ENCODE measurements at regions not wholly inside any gene's neighbourhood (a gene's known extent, or its start where the extent isn't known, plus 50 kb on each side); places are given as distances from the start of the nearest gene placed in this dataset.

DNA sequence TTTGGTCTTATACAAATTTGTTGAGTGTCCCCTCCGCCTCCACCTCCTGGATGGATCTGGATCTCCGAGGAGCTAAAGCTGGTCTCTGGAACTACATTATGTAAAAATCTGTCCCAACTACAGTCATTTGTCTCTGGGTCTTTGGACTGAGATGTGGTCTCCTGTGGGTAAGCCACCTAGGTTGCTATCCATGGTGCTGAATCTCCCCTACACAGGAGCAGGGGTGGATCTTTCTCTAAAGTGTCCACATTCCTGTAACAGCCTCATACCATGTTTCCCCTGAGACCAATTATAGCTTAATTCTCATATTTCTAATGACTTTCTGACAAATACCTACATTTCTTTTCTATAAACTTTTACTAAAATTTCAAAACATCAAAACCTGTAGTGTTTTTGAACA, 625.8 kb downstream of the TAFA4 start:
- Histone ChIP-seq H3K4me1 (ENCODE audit: insufficient read depth, low read length, poor library complexity, severe bottlenecking) (no peaks in the 10 kb centered on the region), H3K9me2 (replicated peaks; ENCODE audit: low read depth, low read length) (no peaks in the 10 kb centered on the region), H3K36me3 (ENCODE audit: insufficient read depth, low read length) (no peaks in the 10 kb centered on the region), H2AFZ (ENCODE audit: low read length) (no peak overlapping the region), H3K4me3 (ENCODE audit: low read length, poor library complexity, severe bottlenecking) (no peak overlapping the region), H3K27me3 (ENCODE audit: insufficient read depth, low read length, poor library complexity, severe bottlenecking) (no peaks in the 10 kb centered on the region), H3K79me2 (ENCODE audit: insufficient read depth, low read length) (no peaks in the 10 kb centered on the region), H3K9ac (ENCODE audit: low read depth, low read length, poor library complexity, severe bottlenecking) (no peak overlapping the region), H3F3A (ENCODE audit: low read depth) (no peaks in the 10 kb centered on the region), H4K20me1 (ENCODE audit: insufficient read depth, low read length, poor library complexity, severe bottlenecking) (no peaks in the 10 kb centered on the region), H3K9me3 (ENCODE audit: insufficient read depth, low read depth, low read length) (no peaks in the 10 kb centered on the region), H3K4me2 (ENCODE audit: low read depth, low read length, poor library complexity, severe bottlenecking) (no peak overlapping the region)
- TF ChIP-seq CTCF (conservative IDR thresholded peaks at IDR 0.05; ENCODE audit: low read length) (no peak), EZH2phosphoT487 (IDR thresholded peaks at IDR 0.05; ENCODE audit: borderline replicate concordance) (no peak)

- Histone ChIP-seq H3K27me3 (ENCODE audit: insufficient read depth, low read length, poor library complexity, severe bottlenecking) (no peaks in the 10 kb centered on the region), H4K20me1 (ENCODE audit: insufficient read depth, low read length, poor library complexity, severe bottlenecking) (no peaks in the 10 kb centered on the region), H3K9me2 (replicated peaks; ENCODE audit: low read depth, low read length) (no peaks in the 10 kb centered on the region), H3K4me2 (ENCODE audit: low read depth, low read length, poor library complexity, severe bottlenecking) (no peak overlapping the region), H3K4me1 (ENCODE audit: insufficient read depth, low read length, poor library complexity, severe bottlenecking) (no peaks in the 10 kb centered on the region), H3F3A (ENCODE audit: low read depth) (no peaks in the 10 kb centered on the region), H2AFZ (ENCODE audit: low read length) (no peak overlapping the region), H3K9me3 (ENCODE audit: insufficient read depth, low read depth, low read length) (no peaks in the 10 kb centered on the region), H3K9ac (ENCODE audit: low read depth, low read length, poor library complexity, severe bottlenecking) (no peak overlapping the region), H3K4me3 (ENCODE audit: low read length, poor library complexity, severe bottlenecking) (no peak overlapping the region), H3K79me2 (ENCODE audit: insufficient read depth, low read length) (no peaks in the 10 kb centered on the region), H3K36me3 (ENCODE audit: insufficient read depth, low read length) (no peaks in the 10 kb centered on the region)
- no peak for TF ChIP-seq CTCF (conservative IDR thresholded peaks at IDR 0.05; ENCODE audit: low read length)
- TF ChIP-seq EZH2phosphoT487 (IDR thresholded peaks at IDR 0.05; ENCODE audit: borderline replicate concordance) = no peak
Measured at GRCh38 chr3:68295457-68295856, 636.9 kb downstream of the TAFA4 start.

DNA sequence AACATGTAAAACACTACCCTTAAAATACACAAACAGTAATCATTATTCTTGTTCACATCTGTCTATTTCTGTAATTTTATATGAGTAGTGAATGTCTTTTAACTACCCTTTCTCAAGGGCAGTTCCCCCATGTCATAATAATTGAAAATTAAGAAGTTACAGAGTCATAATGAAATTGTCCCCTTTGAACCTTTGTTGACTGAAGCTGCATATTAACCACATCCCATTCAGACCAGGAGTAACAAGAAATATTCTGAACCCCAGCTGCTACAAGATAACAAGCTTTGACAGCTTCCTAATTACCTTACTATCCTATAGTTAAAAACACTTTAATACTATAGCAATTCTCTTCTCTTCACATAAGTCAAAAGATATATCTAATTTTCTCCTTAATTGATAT, 635.9 kb upstream of the SUCLG2 start:
- no peak overlapping the region for H3K9ac ChIP-seq (ENCODE audit: low read depth, low read length, poor library complexity, severe bottlenecking)
- no peaks in the 10 kb centered on the region for H3K36me3 ChIP-seq (ENCODE audit: insufficient read depth, low read length)
- no peaks in the 10 kb centered on the region for H3K79me2 ChIP-seq (ENCODE audit: insufficient read depth, low read length)
- no peak for TF ChIP-seq CTCF (conservative IDR thresholded peaks at IDR 0.05; ENCODE audit: low read length)
- TF ChIP-seq EZH2phosphoT487 (IDR thresholded peaks at IDR 0.05; ENCODE audit: borderline replicate concordance) = no peak
- H3F3A ChIP-seq (ENCODE audit: low read depth) = no peaks in the 10 kb centered on the region
- H3K4me1 ChIP-seq (ENCODE audit: insufficient read depth, low read length, poor library complexity, severe bottlenecking) = no peaks in the 10 kb centered on the region
- H2AFZ ChIP-seq (ENCODE audit: low read length) = no peak overlapping the region
- H3K9me2 ChIP-seq (replicated peaks; ENCODE audit: low read depth, low read length) = no peaks in the 10 kb centered on the region
- H3K4me3 ChIP-seq (ENCODE audit: low read length, poor library complexity, severe bottlenecking) = no peak overlapping the region
- H3K9me3 ChIP-seq (ENCODE audit: insufficient read depth, low read depth, low read length) = no peaks in the 10 kb centered on the region
- no peaks in the 10 kb centered on the region for H4K20me1 ChIP-seq (ENCODE audit: insufficient read depth, low read length, poor library complexity, severe bottlenecking)
- H3K4me2 ChIP-seq (ENCODE audit: low read depth, low read length, poor library complexity, severe bottlenecking) = no peak overlapping the region
- no peaks in the 10 kb centered on the region for H3K27me3 ChIP-seq (ENCODE audit: insufficient read depth, low read length, poor library complexity, severe bottlenecking)
